NCI-H1694 (cell line): ENCODE measurements at regions not wholly inside any gene's neighbourhood (a gene's known extent, or its start where the extent isn't known, plus 50 kb on each side); places are given as distances from the start of the nearest gene placed in this dataset.
A peak's percentile ranks its signal among the peaks of the same experiment; 100 is the strongest.
"Not testable (repeated sequence)": the region's sequence is repeated elsewhere in the genome, so short reads cannot be mapped to it uniquely, and the experiment has no call there.

Source experiments
- DNase-seq: peaks from one replicate; lab custom pipeline; 2025; lab: John Stamatoyannopoulos, UW

GRCh38 chr16:75780669-75781068, 54.4 kb upstream of the CPHXL start:
- no peak for DNase-seq

GRCh38 chr16:75781683-75782343, 55.5 kb upstream of the CPHXL start:
- no peak for DNase-seq

GRCh38 chr16:75787440-75787839, 61.1 kb upstream of the CPHXL start:
- DNase-seq = no peak

GRCh38 chr16:75789237-75789636, 62.9 kb upstream of the CPHXL start:
- peak; percentile 54 for DNase-seq

- no peak for DNase-seq
These were observed 66.6 kb upstream of the CPHXL start for GRCh38 chr16:75792771-75793492.

GRCh38 chr16:75793641-75794040, 67.4 kb upstream of the CPHXL start:
- no peak for DNase-seq

- DNase-seq = no peak
These were observed 68.1 kb upstream of the CPHXL start for GRCh38 chr16:75794426-75794825.

GRCh38 chr16:75798714-75799113, 72.4 kb upstream of the CPHXL start:
- no peak for DNase-seq

- DNase-seq = peak; percentile 23
These were observed 75.0 kb upstream of the CPHXL start for GRCh38 chr16:75801307-75801706.

- no peak for DNase-seq
These were observed 77.5 kb upstream of the CPHXL start for GRCh38 chr16:75803753-75804152.

GRCh38 chr16:75804368-75804767, 78.1 kb upstream of the CPHXL start:
- no peak for DNase-seq

- DNase-seq = no peak
These were observed 79.7 kb upstream of the CPHXL start for GRCh38 chr16:75805946-75806345.

- no peak for DNase-seq
These were observed 80.2 kb upstream of the CPHXL start for GRCh38 chr16:75806487-75806886.

- no peak for DNase-seq
These were observed 84.1 kb upstream of the CPHXL start for GRCh38 chr16:75810342-75810741.

- no peak for DNase-seq
These were observed 84.8 kb upstream of the CPHXL start for GRCh38 chr16:75811020-75811634.

GRCh38 chr16:75818491-75818890, 92.2 kb upstream of the CPHXL start:
- DNase-seq = no peak

- DNase-seq = no peak
These were observed 94.4 kb upstream of the CPHXL start for GRCh38 chr16:75820672-75821071.

- no peak for DNase-seq
These were observed 94.8 kb upstream of the CPHXL start for GRCh38 chr16:75821117-75821516.

GRCh38 chr16:75825750-75826149, 99.5 kb upstream of the CPHXL start:
- DNase-seq = not testable (repeated sequence)

GRCh38 chr16:75827372-75828038, 101.2 kb upstream of the CPHXL start:
- not testable (repeated sequence) for DNase-seq

GRCh38 chr16:75833385-75833784, 107.1 kb upstream of the CPHXL start:
- not testable (repeated sequence) for DNase-seq

GRCh38 chr16:75836347-75837010, 110.2 kb upstream of the CPHXL start:
- DNase-seq = no peak
